ENCODE measurements at regions not wholly inside any gene's neighbourhood (a gene's known extent, or its start where the extent isn't known, plus 50 kb on each side); places are given as distances from the start of the nearest gene placed in this dataset.

DNA sequence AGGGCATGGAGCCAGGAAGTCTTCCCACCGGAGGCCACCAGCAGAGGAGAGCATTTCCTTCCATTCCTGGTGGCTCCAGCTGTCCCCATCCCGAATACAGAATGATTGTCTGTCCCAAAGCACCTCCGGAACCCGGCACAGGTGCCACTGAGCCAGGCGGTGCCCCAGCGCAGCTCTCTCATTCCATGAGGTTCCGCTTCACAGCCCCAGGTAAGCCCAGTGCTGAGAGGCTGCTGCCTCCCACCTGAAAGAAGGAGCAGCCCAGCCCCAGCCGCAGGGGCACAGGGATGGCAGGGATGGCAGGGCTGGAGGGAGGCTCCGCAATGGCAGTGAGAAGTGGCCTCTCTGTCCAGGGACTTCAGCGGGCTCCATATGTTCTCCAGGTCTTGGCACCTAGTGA is 162.1 kb upstream of the TCERG1L start:
- Histone ChIP-seq H3K4me3 (ENCODE audit: control insufficient read depth in 1 of 7, extremely low read depth in 1 of 7, insufficient read depth in 4 of 7, low read depth in 2 of 7, low read length in 6 of 7) (no peak overlapping the region), H3K4me1 (ENCODE audit: control extremely low read depth in 1 of 4, control insufficient read depth in 4 of 4, insufficient read depth in 4 of 4, low read length in 3 of 4) (no peaks in the 10 kb centered on the region), H3K27me3 (replicated peaks in 2 of 5; ENCODE audit: control insufficient read depth in 4 of 5, insufficient read depth in 5 of 5, low read length in 4 of 5) (peaks cover 0 to 4% (median 3%) of the 10 kb centered on the region in 5 experiments), H3K9me3 (ENCODE audit: control extremely low read depth in 1 of 5, control insufficient read depth in 4 of 5, insufficient read depth in 2 of 5, low read depth in 1 of 5, low read length in 4 of 5) (no peaks in the 10 kb centered on the region), H3K36me3 (ENCODE audit: control insufficient read depth in 4 of 4, insufficient read depth in 4 of 4, low read length in 3 of 4) (no peaks in the 10 kb centered on the region), H3K27ac (ENCODE audit: insufficient read depth in 1 of 2, low read depth in 1 of 2, low read length in 2 of 2, poor library complexity in 1 of 2, severe bottlenecking in 2 of 2) (no peak overlapping the region)
- POLR2A ChIA-PET, result no interaction called here
- 97% methylated on average over 9 of the region's 10 CpGs for WGBS (ENCODE audit: insufficient coverage)
- no peak for DNase-seq
- CTCF ChIA-PET, result interaction anchor here (1.0 kb wide), 1 partner anchor 9 kb away, joined by 3 read pairs; no protein-coding TSS in a partner anchor

DNA sequence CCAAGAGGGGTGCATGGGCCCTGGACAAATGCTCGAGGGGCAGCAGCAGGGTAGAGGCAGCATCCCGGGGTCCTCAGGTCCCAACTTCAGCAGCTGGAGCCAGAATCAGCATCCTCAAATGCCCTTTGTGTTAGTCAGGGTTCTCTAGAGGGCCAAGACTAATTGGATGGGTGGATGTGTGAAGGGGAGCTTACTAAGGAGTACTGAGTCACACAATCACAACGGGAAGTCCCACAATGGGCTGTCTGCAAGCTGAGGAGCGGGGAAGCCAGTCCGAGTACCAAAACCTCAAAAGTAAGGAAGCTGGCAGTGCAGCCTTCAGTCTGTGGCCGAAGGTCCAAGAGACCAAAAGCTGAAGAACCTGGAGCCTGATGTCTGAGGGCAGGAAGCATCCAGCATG is 162.9 kb upstream of the TCERG1L start:
- H3K9me3 ChIP-seq (ENCODE audit: control extremely low read depth in 1 of 5, control insufficient read depth in 4 of 5, insufficient read depth in 2 of 5, low read depth in 1 of 5, low read length in 4 of 5), result no peaks in the 10 kb centered on the region
- H3K4me1 ChIP-seq (ENCODE audit: control extremely low read depth in 1 of 4, control insufficient read depth in 4 of 4, insufficient read depth in 4 of 4, low read length in 3 of 4), result no peaks in the 10 kb centered on the region
- H3K4me3 ChIP-seq (ENCODE audit: control insufficient read depth in 1 of 7, extremely low read depth in 1 of 7, insufficient read depth in 4 of 7, low read depth in 2 of 7, low read length in 6 of 7), result no peak overlapping the region
- 89% methylated on average over 6 of the region's 6 CpGs for WGBS (ENCODE audit: insufficient coverage)
- ChIA-PET CTCF (interaction anchor here (1.0 kb wide), 1 partner anchor 10 kb away, joined by 3 read pairs; no protein-coding TSS in a partner anchor), POLR2A (no interaction called here)
- DNase-seq, result no peak
- H3K27me3 ChIP-seq (replicated peaks in 2 of 5; ENCODE audit: control insufficient read depth in 4 of 5, insufficient read depth in 5 of 5, low read length in 4 of 5), result peaks cover 0 to 7% (median 3%) of the 10 kb centered on the region in 5 experiments
- no peak overlapping the region for H3K27ac ChIP-seq (ENCODE audit: insufficient read depth in 1 of 2, low read depth in 1 of 2, low read length in 2 of 2, poor library complexity in 1 of 2, severe bottlenecking in 2 of 2)
- no peaks in the 10 kb centered on the region for H3K36me3 ChIP-seq (ENCODE audit: control insufficient read depth in 4 of 4, insufficient read depth in 4 of 4, low read length in 3 of 4)

DNA sequence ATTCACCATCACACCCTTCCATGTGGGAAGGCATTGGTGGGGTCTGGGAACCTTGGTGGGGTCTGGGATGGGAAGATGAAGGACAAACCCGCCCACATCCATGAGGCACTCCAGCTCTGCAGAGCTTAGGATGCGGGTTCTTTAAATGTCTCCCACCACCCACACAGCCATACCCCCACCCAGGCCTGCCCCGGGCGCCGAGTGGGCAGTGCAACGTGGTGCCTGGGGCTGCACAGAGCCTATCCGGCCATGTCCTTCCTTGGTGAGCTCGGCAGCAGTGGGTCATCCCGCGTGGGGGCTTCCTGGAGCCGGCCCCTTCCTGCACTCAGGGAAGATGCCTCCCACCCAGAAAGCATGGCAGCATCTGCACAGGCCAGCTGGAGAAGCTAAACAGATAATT is 163.5 kb upstream of the TCERG1L start:
- Histone ChIP-seq H3K27me3 (replicated peaks in 2 of 5; ENCODE audit: control insufficient read depth in 4 of 5, insufficient read depth in 5 of 5, low read length in 4 of 5) (peaks cover 0 to 8% (median 3%) of the 10 kb centered on the region in 5 experiments), H3K9me3 (ENCODE audit: control extremely low read depth in 1 of 5, control insufficient read depth in 4 of 5, insufficient read depth in 2 of 5, low read depth in 1 of 5, low read length in 4 of 5) (no peaks in the 10 kb centered on the region), H3K4me1 (ENCODE audit: control extremely low read depth in 1 of 4, control insufficient read depth in 4 of 4, insufficient read depth in 4 of 4, low read length in 3 of 4) (no peaks in the 10 kb centered on the region), H3K27ac (ENCODE audit: insufficient read depth in 1 of 2, low read depth in 1 of 2, low read length in 2 of 2, poor library complexity in 1 of 2, severe bottlenecking in 2 of 2) (no peak overlapping the region), H3K36me3 (ENCODE audit: control insufficient read depth in 4 of 4, insufficient read depth in 4 of 4, low read length in 3 of 4) (no peaks in the 10 kb centered on the region), H3K4me3 (ENCODE audit: control insufficient read depth in 1 of 7, extremely low read depth in 1 of 7, insufficient read depth in 4 of 7, low read depth in 2 of 7, low read length in 6 of 7) (no peak overlapping the region)
- no peak for DNase-seq
- WGBS (ENCODE audit: insufficient coverage), result 97% methylated on average over 6 of the region's 11 CpGs
- ChIA-PET CTCF (no interaction called here), POLR2A (no interaction called here)

DNA sequence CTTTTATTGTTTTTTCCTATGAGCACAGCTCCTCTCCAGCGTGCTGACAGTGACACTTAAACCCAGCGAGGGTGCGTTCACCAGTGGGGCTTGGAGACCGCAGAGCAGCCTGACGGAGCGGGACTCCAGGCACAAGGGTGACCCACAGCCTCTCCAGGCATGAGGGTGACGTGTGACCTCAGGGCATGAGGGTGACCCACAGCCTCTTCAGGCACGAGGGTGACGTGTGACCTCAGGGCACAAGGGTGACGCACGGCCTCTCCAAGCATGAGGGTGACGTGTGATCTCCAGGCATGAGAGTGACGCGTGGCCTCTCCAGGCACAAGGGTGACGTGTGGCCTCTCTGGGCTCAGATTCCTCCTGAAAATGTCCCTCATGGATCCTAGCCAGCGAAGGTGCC is 164.3 kb upstream of the TCERG1L start:
- Histone ChIP-seq H3K27ac (ENCODE audit: insufficient read depth in 1 of 2, low read depth in 1 of 2, low read length in 2 of 2, poor library complexity in 1 of 2, severe bottlenecking in 2 of 2) (no peak overlapping the region), H3K4me3 (ENCODE audit: control insufficient read depth in 1 of 7, extremely low read depth in 1 of 7, insufficient read depth in 4 of 7, low read depth in 2 of 7, low read length in 6 of 7) (no peak overlapping the region), H3K9me3 (ENCODE audit: control extremely low read depth in 1 of 5, control insufficient read depth in 4 of 5, insufficient read depth in 2 of 5, low read depth in 1 of 5, low read length in 4 of 5) (no peaks in the 10 kb centered on the region), H3K27me3 (replicated peaks in 2 of 5; ENCODE audit: control insufficient read depth in 4 of 5, insufficient read depth in 5 of 5, low read length in 4 of 5) (peaks cover 0 to 11% (median 3%) of the 10 kb centered on the region in 5 experiments), H3K36me3 (ENCODE audit: control insufficient read depth in 4 of 4, insufficient read depth in 4 of 4, low read length in 3 of 4) (no peaks in the 10 kb centered on the region), H3K4me1 (ENCODE audit: control extremely low read depth in 1 of 4, control insufficient read depth in 4 of 4, insufficient read depth in 4 of 4, low read length in 3 of 4) (no peaks in the 10 kb centered on the region)
- POLR2A ChIA-PET, result no interaction called here
- 89% methylated on average over 15 of the region's 16 CpGs for WGBS (ENCODE audit: insufficient coverage)
- DNase-seq, result no peak
- CTCF ChIA-PET, result no interaction called here

DNA sequence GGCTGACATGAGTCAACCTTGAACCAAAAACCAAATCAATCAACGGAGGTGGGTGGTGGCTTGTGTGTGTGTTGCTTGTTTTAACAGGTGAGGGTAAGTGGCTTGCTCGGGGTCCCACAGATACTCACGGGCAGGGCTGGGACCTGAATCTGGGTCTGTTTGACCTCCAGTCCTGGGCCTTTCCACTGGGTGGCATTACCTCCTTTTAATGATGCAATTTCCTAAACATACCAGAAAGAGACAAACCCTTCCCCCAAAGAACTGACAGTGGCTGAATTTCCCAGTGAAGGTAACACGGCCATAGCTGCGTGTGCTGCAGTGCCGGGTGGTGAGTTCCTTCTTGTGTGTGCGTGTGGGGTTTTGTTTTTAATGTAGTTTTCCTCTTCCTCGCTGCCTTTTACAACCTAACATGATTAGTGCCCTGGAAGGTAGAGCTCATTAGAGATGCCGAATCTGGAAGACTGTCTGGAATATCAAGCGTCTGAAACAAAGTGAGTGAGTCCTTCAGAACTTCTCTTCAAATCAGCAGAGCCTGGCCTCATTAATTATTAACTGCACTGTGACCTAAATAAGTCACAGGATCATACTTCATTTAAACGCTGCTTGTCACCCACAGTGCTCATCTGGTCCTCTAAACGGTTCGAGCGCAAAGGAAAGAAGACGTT is 166.1 kb upstream of the TCERG1L start:
- no peaks in the 10 kb centered on the region for H3K4me1 ChIP-seq (ENCODE audit: control extremely low read depth in 1 of 4, control insufficient read depth in 4 of 4, insufficient read depth in 4 of 4, low read length in 3 of 4)
- DNase-seq, result peak in 2 of 3 donors; percentile 3 to 6
- ChIA-PET POLR2A (no interaction called here), CTCF (no interaction called here)
- WGBS (ENCODE audit: insufficient coverage), result 66% methylated on average over 11 of the region's 15 CpGs
- H3K4me3 ChIP-seq (ENCODE audit: control insufficient read depth in 1 of 7, extremely low read depth in 1 of 7, insufficient read depth in 4 of 7, low read depth in 2 of 7, low read length in 6 of 7), result no peak overlapping the region
- H3K9me3 ChIP-seq (ENCODE audit: control extremely low read depth in 1 of 5, control insufficient read depth in 4 of 5, insufficient read depth in 2 of 5, low read depth in 1 of 5, low read length in 4 of 5), result no peaks in the 10 kb centered on the region
- H3K36me3 ChIP-seq (ENCODE audit: control insufficient read depth in 4 of 4, insufficient read depth in 4 of 4, low read length in 3 of 4), result no peaks in the 10 kb centered on the region
- peaks cover 0 to 14% (median 3%) of the 10 kb centered on the region in 5 experiments for H3K27me3 ChIP-seq (replicated peaks in 2 of 5; ENCODE audit: control insufficient read depth in 4 of 5, insufficient read depth in 5 of 5, low read length in 4 of 5)
- H3K27ac ChIP-seq (ENCODE audit: insufficient read depth in 1 of 2, low read depth in 1 of 2, low read length in 2 of 2, poor library complexity in 1 of 2, severe bottlenecking in 2 of 2), result no peak overlapping the region

DNA sequence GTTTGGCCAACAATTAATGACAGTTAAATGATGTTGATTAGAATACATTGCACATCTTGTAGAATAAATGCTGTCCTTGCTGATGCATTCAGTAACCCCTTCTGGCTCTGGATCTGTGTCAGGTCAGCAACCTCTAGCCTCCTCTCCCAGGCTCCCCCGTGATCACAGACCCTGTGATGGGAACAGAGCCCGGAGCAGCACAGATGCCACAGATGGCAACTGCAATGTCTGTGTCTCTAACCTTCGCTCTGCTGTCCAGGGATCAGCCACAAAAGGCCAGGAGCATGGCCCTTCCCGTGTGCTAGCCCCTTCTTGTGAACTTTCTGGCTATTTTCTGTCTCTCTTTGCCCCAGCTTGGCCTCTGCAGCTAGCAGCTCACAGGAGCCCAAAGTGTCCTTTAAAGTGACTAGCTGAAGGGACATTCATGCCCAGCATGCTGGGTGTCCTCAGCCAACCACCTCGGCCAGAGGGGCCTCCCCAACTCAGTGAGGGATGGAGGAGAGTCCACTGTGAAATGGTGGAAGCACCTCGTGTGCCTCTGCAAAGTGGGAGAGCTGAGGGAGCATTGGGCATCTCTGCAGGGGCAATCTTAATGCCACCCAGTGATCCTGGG is 167.0 kb upstream of the TCERG1L start:
- POLR2A ChIA-PET, result no interaction called here
- no peak for DNase-seq
- no peak overlapping the region for H3K4me3 ChIP-seq (ENCODE audit: control insufficient read depth in 1 of 7, extremely low read depth in 1 of 7, insufficient read depth in 4 of 7, low read depth in 2 of 7, low read length in 6 of 7)
- H3K36me3 ChIP-seq (ENCODE audit: control insufficient read depth in 4 of 4, insufficient read depth in 4 of 4, low read length in 3 of 4), result no peaks in the 10 kb centered on the region
- no peaks in the 10 kb centered on the region for H3K9me3 ChIP-seq (ENCODE audit: control extremely low read depth in 1 of 5, control insufficient read depth in 4 of 5, insufficient read depth in 2 of 5, low read depth in 1 of 5, low read length in 4 of 5)
- CTCF ChIA-PET, result no interaction called here
- H3K4me1 ChIP-seq (ENCODE audit: control extremely low read depth in 1 of 4, control insufficient read depth in 4 of 4, insufficient read depth in 4 of 4, low read length in 3 of 4), result no peaks in the 10 kb centered on the region
- H3K27ac ChIP-seq (ENCODE audit: insufficient read depth in 1 of 2, low read depth in 1 of 2, low read length in 2 of 2, poor library complexity in 1 of 2, severe bottlenecking in 2 of 2), result no peak overlapping the region
- WGBS (ENCODE audit: insufficient coverage), result 81% methylated on average over 5 of the region's 6 CpGs
- H3K27me3 ChIP-seq (replicated peaks in 2 of 5; ENCODE audit: control insufficient read depth in 4 of 5, insufficient read depth in 5 of 5, low read length in 4 of 5), result peaks cover 0 to 14% (median 3%) of the 10 kb centered on the region in 5 experiments

DNA sequence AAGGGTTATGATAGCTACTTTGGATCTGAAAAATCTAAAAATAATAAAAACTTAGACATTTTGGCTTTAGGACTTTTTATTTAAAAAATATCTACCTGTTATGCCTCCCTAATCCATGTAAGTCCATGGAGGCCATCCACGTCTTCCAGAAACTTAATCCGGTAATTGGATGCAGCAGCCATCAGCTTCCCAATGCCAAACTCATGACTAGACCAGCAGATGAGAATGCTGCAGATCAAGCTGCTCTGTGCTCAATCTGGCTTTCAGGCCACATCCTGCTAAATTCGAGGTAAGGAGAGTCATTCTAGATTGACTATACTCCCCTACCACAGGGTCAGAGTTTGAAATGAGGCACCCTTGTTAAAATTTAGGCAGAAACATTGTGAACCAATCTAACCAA is 168.5 kb upstream of the TCERG1L start:
- Histone ChIP-seq H3K27ac (ENCODE audit: insufficient read depth in 1 of 2, low read depth in 1 of 2, low read length in 2 of 2, poor library complexity in 1 of 2, severe bottlenecking in 2 of 2) (no peak overlapping the region), H3K9me3 (ENCODE audit: control extremely low read depth in 1 of 5, control insufficient read depth in 4 of 5, insufficient read depth in 2 of 5, low read depth in 1 of 5, low read length in 4 of 5) (no peaks in the 10 kb centered on the region), H3K36me3 (ENCODE audit: control insufficient read depth in 4 of 4, insufficient read depth in 4 of 4, low read length in 3 of 4) (no peaks in the 10 kb centered on the region), H3K27me3 (replicated peaks in 2 of 5; ENCODE audit: control insufficient read depth in 4 of 5, insufficient read depth in 5 of 5, low read length in 4 of 5) (peaks cover 0 to 14% (median 3%) of the 10 kb centered on the region in 5 experiments), H3K4me1 (ENCODE audit: control extremely low read depth in 1 of 4, control insufficient read depth in 4 of 4, insufficient read depth in 4 of 4, low read length in 3 of 4) (no peaks in the 10 kb centered on the region), H3K4me3 (ENCODE audit: control insufficient read depth in 1 of 7, extremely low read depth in 1 of 7, insufficient read depth in 4 of 7, low read depth in 2 of 7, low read length in 6 of 7) (no peak overlapping the region)
- POLR2A ChIA-PET, result no interaction called here
- CTCF ChIA-PET, result interaction anchor here (0.7 kb wide), 1 partner anchor 20 kb away, joined by 3 read pairs; no protein-coding TSS in a partner anchor
- DNase-seq, result no peak
- WGBS (ENCODE audit: insufficient coverage), result 100% methylated on average over 3 of the region's 3 CpGs

Measured in common myeloid progenitor, CD34-positive (primary cell).